A673 (cell line): ENCODE measurements at regions not wholly inside any gene's neighbourhood (a gene's known extent, or its start where the extent isn't known, plus 50 kb on each side); places are given as distances from the start of the nearest gene placed in this dataset.
"Not testable (repeated sequence)": the region's sequence is repeated elsewhere in the genome, so short reads cannot be mapped to it uniquely, and the experiment has no call there.

ENCODE experiments used
- BruUV-seq: library from RNA; stranded (reverse); fragments of 400-500 nt; replicated peaks from 2 replicates; lab custom pipeline; 2021; lab: Mats Ljungman, UMichigan
- CTCF ChIA-PET: fragments of 300-600 bp; sonication (Branson Sonifier 250); formaldehyde crosslinking; loops from one replicate; lab custom pipeline; 2022; ENCODE audit warnings: antibody characterized with exemption; lab: Charles Lee
- POLR2A ChIA-PET: fragments of 300-600 bp; sonication (Branson Sonifier 250); formaldehyde crosslinking; loops from one replicate; lab custom pipeline; 2022; ENCODE audit warnings: antibody characterized with exemption; ENCODE audit not compliant: low non-redundant PET; lab: Charles Lee
- DNase-seq: peaks from one replicate; pipeline ENCODE4 v3.0.0-alpha.2; 2015; ENCODE audit warnings: low spot score
- H3K27ac ChIP-seq: fragments of 200-600 bp; sonication (generic); 2 replicates; pipeline ENCODE4 v1.5.1; 2016; ENCODE audit warnings: mixed run types, low read depth, mild to moderate bottlenecking, mixed read lengths, antibody characterized with exemption, low read length; ENCODE audit not compliant: poor library complexity, severe bottlenecking
- H3K27me3 ChIP-seq: fragments of 200-600 bp; sonication (generic); replicated peaks from 2 replicates; pipeline ENCODE4 v1.6.1; 2017; ENCODE audit warnings: mixed run types, low read depth, mild to moderate bottlenecking, mixed read lengths, antibody characterized with exemption, low read length; ENCODE audit not compliant: insufficient read depth, poor library complexity
- H3K36me3 ChIP-seq: fragments of 200-600 bp; sonication (generic); 2 replicates; pipeline ENCODE4 v1.6.1; 2016; ENCODE audit warnings: mixed run types, mild to moderate bottlenecking, mixed read lengths, antibody characterized with exemption, low read length; ENCODE audit not compliant: insufficient read depth, poor library complexity, severe bottlenecking
- H3K4me1 ChIP-seq: fragments of 200-600 bp; sonication (generic); 2 replicates; pipeline ENCODE4 v1.6.1; 2017; ENCODE audit warnings: mixed run types, mild to moderate bottlenecking, mixed read lengths, antibody characterized with exemption, low read length; ENCODE audit not compliant: insufficient read depth, poor library complexity, severe bottlenecking
- H3K4me3 ChIP-seq: fragments of 200-600 bp; sonication (generic); 2 replicates; pipeline ENCODE4 v1.5.1; 2016; ENCODE audit warnings: low read depth, mixed run types, mild to moderate bottlenecking, mixed read lengths, low read length; ENCODE audit not compliant: poor library complexity, severe bottlenecking
- H3K9me3 ChIP-seq: fragments of 200-600 bp; sonication (generic); 2 replicates; pipeline ENCODE4 v1.6.1; 2016; ENCODE audit warnings: mixed run types, low read depth, mild to moderate bottlenecking, mixed read lengths, antibody characterized with exemption, low read length; ENCODE audit not compliant: poor library complexity, severe bottlenecking
- CTCF ChIP-seq: fragments of 300-800, 200-600 bp; sonication (generic); conservative IDR thresholded peaks from 2 replicates; pipeline ENCODE4 v1.5.1; 2017; ENCODE audit warnings: low read depth, mild to moderate bottlenecking, antibody characterized with exemption, low read length, moderate library complexity, mixed read lengths
- EZH2 ChIP-seq: fragments of 200-600 bp; sonication (generic); IDR thresholded peaks from 2 replicates; pipeline ENCODE4 v1.6.1; 2017; ENCODE audit warnings: borderline replicate concordance, low read depth, mild to moderate bottlenecking, mixed read lengths, antibody characterized with exemption, low read length; ENCODE audit not compliant: poor library complexity, severe bottlenecking
- intact Hi-C: fragments of 100-400 bp; cut with micrococcal nuclease; formaldehyde crosslinking; loops from one replicate; pipeline ENCODE4 v1.10.0; 2022; ENCODE audit not compliant: unreplicated experiment

DNA sequence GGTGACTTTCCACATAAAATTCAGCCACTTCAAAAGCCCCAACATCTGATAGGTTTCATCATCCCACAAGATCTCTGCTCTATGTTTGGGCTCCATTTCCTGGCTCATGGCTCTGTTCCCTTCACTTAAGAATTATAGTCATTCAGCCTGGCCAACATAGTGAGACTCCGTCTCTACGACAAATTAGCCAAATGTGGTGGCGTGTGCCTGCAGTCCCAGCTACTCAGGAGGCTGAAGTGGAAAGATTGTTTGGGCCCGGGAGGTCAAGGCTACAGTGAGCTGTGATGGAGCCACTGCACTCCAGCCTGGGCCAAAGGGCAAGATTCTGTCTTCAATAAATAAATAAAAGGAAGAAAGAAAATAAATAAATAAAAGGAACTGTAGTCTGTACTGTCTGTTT, 57.9 kb upstream of the CTSV start:
- intact Hi-C loops, result no loop called here
- H3K36me3 ChIP-seq, result no peaks in the 10 kb centered on the region
- no TSS peak for BruUV-seq
- TF ChIP-seq EZH2, result no peak
- TF ChIP-seq CTCF, result no peak
- H3K27me3 ChIP-seq, result no peaks in the 10 kb centered on the region
- ChIA-PET CTCF (no interaction called here), POLR2A (no interaction called here)
- H3K4me1 ChIP-seq, result no peaks in the 10 kb centered on the region
- H3K4me3 ChIP-seq, result no peak overlapping the region
- no peaks in the 10 kb centered on the region for H3K9me3 ChIP-seq
- no peak overlapping the region for H3K27ac ChIP-seq
- DNase-seq, result no peak

- BruUV-seq, POLR2A ChIA-PET, H3K27me3 ChIP-seq, H3K4me3 ChIP-seq, H3K4me1 ChIP-seq, H3K36me3 ChIP-seq, H3K9me3 ChIP-seq, DNase-seq, intact Hi-C loops, CTCF ChIA-PET, H3K27ac ChIP-seq: not testable (repeated sequence)
Observed at GRCh38 chr9:97089361-97089760, 50.4 kb upstream of the CTSV start.
